Hepatocyte (in vitro differentiated cells): ENCODE measurements at regions not wholly inside any gene's neighbourhood (a gene's known extent, or its start where the extent isn't known, plus 50 kb on each side); places are given as distances from the start of the nearest gene placed in this dataset.

ENCODE experiments used
- DNase-seq: peaks from one replicate; pipeline ENCODE4 v3.0.0-alpha.2; 2016; ENCODE audit warnings: low spot score
- H2AFZ ChIP-seq: fragments of 200-600 bp; sonication (generic); 2 replicates; pipeline ENCODE4 v1.6.0; 2016; ENCODE audit warnings: antibody characterized with exemption, mild to moderate bottlenecking
- H3K27ac ChIP-seq: fragments of 200-600 bp; sonication (generic); 2 replicates; pipeline ENCODE4 v1.5.1; 2016; ENCODE audit warnings: mild to moderate bottlenecking
- H3K27me3 ChIP-seq: fragments of 200-600 bp; sonication (generic); 2 replicates; pipeline ENCODE4 v1.6.1; 2016
- H3K36me3 ChIP-seq: fragments of 200-600 bp; sonication (generic); replicated peaks from 2 replicates; pipeline ENCODE4 v1.5.1; 2016; ENCODE audit warnings: low read depth; ENCODE audit not compliant: insufficient read depth
- H3K4me1 ChIP-seq: fragments of 200-600 bp; sonication (generic); 2 replicates; pipeline ENCODE4 v1.5.1; 2016; ENCODE audit warnings: mild to moderate bottlenecking, moderate library complexity; ENCODE audit not compliant: insufficient read depth
- H3K4me2 ChIP-seq: fragments of 200-600 bp; sonication (generic); 2 replicates; pipeline ENCODE4 v1.6.0; 2016
- H3K4me3 ChIP-seq: fragments of 200-600 bp; sonication (generic); 2 replicates; pipeline ENCODE4 v1.5.1; 2016; ENCODE audit warnings: mild to moderate bottlenecking
- H3K79me2 ChIP-seq: fragments of 200-600 bp; sonication (generic); 2 replicates; pipeline ENCODE4 v1.6.0; 2017; ENCODE audit warnings: mild to moderate bottlenecking
- H3K9me2 ChIP-seq: fragments of 200-600 bp; sonication (generic); replicated peaks from 2 replicates; pipeline ENCODE4 v1.6.0; 2017; ENCODE audit warnings: mild to moderate bottlenecking; ENCODE audit not compliant: insufficient read depth
- H3K9me3 ChIP-seq: fragments of 200-600 bp; sonication (generic); 2 replicates; pipeline ENCODE4 v1.5.1; 2016; ENCODE audit warnings: low read depth, mild to moderate bottlenecking
- H4K20me1 ChIP-seq: fragments of 200-600 bp; sonication (generic); 2 replicates; pipeline ENCODE4 v1.6.0; 2016; ENCODE audit warnings: mild to moderate bottlenecking; ENCODE audit not compliant: insufficient read depth, poor library complexity, severe bottlenecking
- EZH2 ChIP-seq: fragments of 200-600 bp; sonication (generic); IDR thresholded peaks from 2 replicates; pipeline ENCODE4 v1.6.1; 2016; ENCODE audit warnings: antibody characterized with exemption, mild to moderate bottlenecking, borderline replicate concordance
- EZH2phosphoT487 ChIP-seq: fragments of 200-600 bp; sonication (generic); IDR thresholded peaks from one replicate; pipeline ENCODE4 v1.6.1; 2018; ENCODE audit warnings: antibody characterized with exemption, mild to moderate bottlenecking, low read depth, moderate library complexity; ENCODE audit not compliant: unreplicated experiment, severe bottlenecking
- WGBS: methylation state at CpG from one replicate; pipeline ENCODE4 v1.1.6; 2016; ENCODE audit warnings: low lambda C conversion rate; ENCODE audit errors: missing lambda C conversion rate; 5-methylcytosine and 5-hydroxymethylcytosine counted together
- TF ChIP-seq, protein P1 (sequence below): fragments of 200-600 bp; sonication (generic); IDR thresholded peaks from 2 replicates; pipeline ENCODE4 v1.5.1; 2016; ENCODE audit warnings: antibody characterized with exemption, mild to moderate bottlenecking; ENCODE audit not compliant: poor library complexity

GRCh38 chr12:28604240-28604639 lies 414.0 kb downstream of the CCDC91 start:
- H2AFZ ChIP-seq = no peak overlapping the region
- H3K27me3 ChIP-seq = no peaks in the 10 kb centered on the region
- H4K20me1 ChIP-seq = no peaks in the 10 kb centered on the region
- no peaks in the 10 kb centered on the region for H3K9me2 ChIP-seq
- H3K36me3 ChIP-seq = no peaks in the 10 kb centered on the region
- no peak overlapping the region for H3K4me2 ChIP-seq
- H3K9me3 ChIP-seq = no peaks in the 10 kb centered on the region
- H3K4me3 ChIP-seq = no peak overlapping the region
- H3K27ac ChIP-seq = no peak overlapping the region
- 88% methylated on average over 1 of the region's 1 CpG for WGBS
- H3K79me2 ChIP-seq = no peaks in the 10 kb centered on the region
- TF ChIP-seq EZH2phosphoT487 (no peak), EZH2 (no peak)
- TF ChIP-seq, protein P1, sequence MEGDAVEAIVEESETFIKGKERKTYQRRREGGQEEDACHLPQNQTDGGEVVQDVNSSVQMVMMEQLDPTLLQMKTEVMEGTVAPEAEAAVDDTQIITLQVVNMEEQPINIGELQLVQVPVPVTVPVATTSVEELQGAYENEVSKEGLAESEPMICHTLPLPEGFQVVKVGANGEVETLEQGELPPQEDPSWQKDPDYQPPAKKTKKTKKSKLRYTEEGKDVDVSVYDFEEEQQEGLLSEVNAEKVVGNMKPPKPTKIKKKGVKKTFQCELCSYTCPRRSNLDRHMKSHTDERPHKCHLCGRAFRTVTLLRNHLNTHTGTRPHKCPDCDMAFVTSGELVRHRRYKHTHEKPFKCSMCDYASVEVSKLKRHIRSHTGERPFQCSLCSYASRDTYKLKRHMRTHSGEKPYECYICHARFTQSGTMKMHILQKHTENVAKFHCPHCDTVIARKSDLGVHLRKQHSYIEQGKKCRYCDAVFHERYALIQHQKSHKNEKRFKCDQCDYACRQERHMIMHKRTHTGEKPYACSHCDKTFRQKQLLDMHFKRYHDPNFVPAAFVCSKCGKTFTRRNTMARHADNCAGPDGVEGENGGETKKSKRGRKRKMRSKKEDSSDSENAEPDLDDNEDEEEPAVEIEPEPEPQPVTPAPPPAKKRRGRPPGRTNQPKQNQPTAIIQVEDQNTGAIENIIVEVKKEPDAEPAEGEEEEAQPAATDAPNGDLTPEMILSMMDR = no peak
- DNase-seq = no peak
- H3K4me1 ChIP-seq = no peaks in the 10 kb centered on the region

GRCh38 chr12:28606967-28607557 lies 416.8 kb downstream of the CCDC91 start:
- no peak for TF ChIP-seq EZH2
- TF ChIP-seq EZH2phosphoT487 = no peak
- TF ChIP-seq, protein P1 = no peak
- Histone ChIP-seq H3K27ac (no peak overlapping the region), H3K36me3 (no peaks in the 10 kb centered on the region), H3K79me2 (no peaks in the 10 kb centered on the region), H2AFZ (no peak overlapping the region), H3K27me3 (no peaks in the 10 kb centered on the region), H4K20me1 (no peaks in the 10 kb centered on the region), H3K9me2 (no peaks in the 10 kb centered on the region), H3K9me3 (no peaks in the 10 kb centered on the region), H3K4me2 (no peak overlapping the region), H3K4me1 (peaks cover 4% of the 10 kb centered on the region), H3K4me3 (no peak overlapping the region)
- WGBS = 85% methylated on average over 1 of the region's 1 CpG
- no peak for DNase-seq

DNA sequence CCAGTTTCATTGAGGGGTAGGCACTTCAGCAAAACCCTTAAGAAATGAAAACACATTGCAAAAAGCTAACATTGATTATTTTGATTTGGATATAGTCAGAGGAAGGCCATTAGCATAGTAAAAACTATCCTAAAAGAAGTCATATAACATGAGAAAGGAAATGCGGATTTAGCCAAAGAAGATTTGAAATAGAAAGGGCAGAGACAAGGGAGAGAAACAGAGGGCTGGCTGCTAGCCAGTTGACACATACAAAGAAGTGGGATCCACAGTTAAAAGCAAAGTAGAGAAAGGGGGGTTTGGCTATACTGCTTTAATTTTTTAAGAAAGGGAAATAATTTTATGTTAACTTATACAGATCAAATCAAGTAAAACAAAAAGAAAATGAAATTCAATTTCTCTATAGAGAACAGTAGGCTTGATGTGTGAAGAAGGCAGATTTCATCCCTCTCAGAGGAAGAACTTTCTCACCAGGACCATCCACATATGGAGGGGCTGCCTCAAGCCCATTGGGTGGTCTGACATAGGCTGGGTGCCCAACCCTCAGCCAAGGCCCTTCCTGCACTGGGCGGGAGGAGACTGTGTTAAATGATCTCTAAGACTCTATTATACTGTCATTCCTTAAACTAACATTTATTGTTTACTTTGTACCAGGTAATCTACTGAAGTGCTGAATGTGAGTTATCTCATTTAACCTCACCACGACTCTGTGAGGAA lies 420.3 kb downstream of the CCDC91 start:
- peak overlapping the region; percentile 1 for H3K27ac ChIP-seq
- no peak overlapping the region for H3K4me2 ChIP-seq
- H3K27me3 ChIP-seq = no peaks in the 10 kb centered on the region
- no peak overlapping the region for H3K4me3 ChIP-seq
- H2AFZ ChIP-seq = no peak overlapping the region
- H4K20me1 ChIP-seq = no peaks in the 10 kb centered on the region
- TF ChIP-seq EZH2phosphoT487 (no peak), EZH2 (no peak)
- TF ChIP-seq, protein P1 = no peak
- no peak for DNase-seq
- 52% methylated on average over 3 of the region's 3 CpGs for WGBS
- no peaks in the 10 kb centered on the region for H3K36me3 ChIP-seq
- H3K9me2 ChIP-seq = no peaks in the 10 kb centered on the region
- peaks cover 4% of the 10 kb centered on the region for H3K4me1 ChIP-seq
- H3K79me2 ChIP-seq = no peaks in the 10 kb centered on the region
- H3K9me3 ChIP-seq = no peaks in the 10 kb centered on the region
